Mucosa of stomach (tissue), 1 donor: ENCODE measurements at regions not wholly inside any gene's neighbourhood (a gene's known extent, or its start where the extent isn't known, plus 50 kb on each side); places are given as distances from the start of the nearest gene placed in this dataset.

Experiments
- H3K27me3 ChIP-seq: one replicate; pipeline ENCODE4 v1.7.0; 2013; ENCODE audit warnings: mild to moderate bottlenecking, low read length; ENCODE audit not compliant: control insufficient read depth, insufficient read depth
- H3K36me3 ChIP-seq: one replicate; pipeline ENCODE4 v1.7.0; 2013; ENCODE audit warnings: low read length; ENCODE audit not compliant: control insufficient read depth, insufficient read depth
- H3K4me1 ChIP-seq: one replicate; pipeline ENCODE4 v1.7.0; 2013; ENCODE audit warnings: mild to moderate bottlenecking, low read length; ENCODE audit not compliant: control insufficient read depth, insufficient read depth
- H3K4me3 ChIP-seq: one replicate; pipeline ENCODE4 v1.7.0; 2013; ENCODE audit warnings: low read length
- H3K9ac ChIP-seq: one replicate; pipeline ENCODE4 v1.7.0; 2013; ENCODE audit warnings: mild to moderate bottlenecking, low read length, moderate library complexity
- H3K9me3 ChIP-seq: one replicate; pipeline ENCODE4 v1.7.0; 2013; ENCODE audit warnings: mild to moderate bottlenecking, low read length, moderate library complexity; ENCODE audit not compliant: control insufficient read depth
- donor health status: Pancreatic carcinoma.

DNA sequence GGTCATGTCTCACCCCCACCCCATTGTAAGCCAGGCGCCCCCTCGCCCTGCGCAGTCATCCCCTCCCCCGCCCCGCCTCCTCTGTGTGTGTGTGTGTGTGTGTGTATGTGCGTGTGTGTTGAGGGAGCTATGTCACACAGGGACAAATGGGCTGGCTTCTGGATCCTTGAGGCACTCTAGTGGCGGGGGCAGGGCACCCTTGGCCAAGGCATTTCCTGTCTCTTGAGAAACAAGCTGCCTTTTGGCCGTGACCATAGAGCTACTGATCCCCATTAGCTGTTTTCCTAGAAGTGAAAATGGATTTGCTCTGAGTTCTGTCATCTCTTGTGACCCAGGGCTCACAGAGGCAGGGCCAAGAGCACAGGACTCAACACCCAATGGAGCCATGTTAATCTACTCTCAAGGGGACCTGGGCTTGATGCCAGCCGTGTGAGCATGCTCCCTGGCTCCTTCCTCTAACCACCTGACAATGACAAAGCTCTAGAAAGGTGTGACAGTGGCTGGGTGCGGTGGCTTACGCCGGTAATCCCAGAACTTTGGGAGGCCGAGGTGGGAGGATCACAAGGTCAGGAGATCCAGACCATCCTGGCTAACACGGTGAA, 162.5 kb upstream of the BCOR start:
- Histone ChIP-seq H3K27me3 (no peaks in the 10 kb centered on the region), H3K9me3 (no peaks in the 10 kb centered on the region), H3K9ac (no peak overlapping the region), H3K4me3 (no peak overlapping the region), H3K36me3 (no peaks in the 10 kb centered on the region), H3K4me1 (peaks cover 2% of the 10 kb centered on the region)

DNA sequence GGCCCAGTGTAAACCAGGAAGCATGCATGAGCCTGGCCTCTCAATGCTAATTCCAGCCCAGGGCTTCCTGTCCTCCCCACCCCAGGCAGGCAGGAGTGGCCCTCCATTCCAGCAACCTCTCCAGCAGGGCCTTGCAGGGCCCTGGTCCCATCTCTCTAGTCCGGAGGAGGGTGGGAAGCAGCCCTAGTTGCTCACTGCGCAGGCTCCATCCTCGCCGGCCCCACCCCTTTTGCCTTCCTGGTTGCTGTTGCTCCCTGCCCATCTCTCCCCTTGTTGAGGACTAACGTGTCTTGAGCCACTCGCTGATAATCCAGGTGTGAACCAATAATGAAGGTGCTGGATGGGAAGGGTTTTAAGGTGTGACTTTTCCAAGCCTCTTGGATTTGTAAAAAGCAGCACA, 161.2 kb upstream of the BCOR start:
- peaks cover 2% of the 10 kb centered on the region for H3K4me1 ChIP-seq
- H3K27me3 ChIP-seq, result no peaks in the 10 kb centered on the region
- no peaks in the 10 kb centered on the region for H3K36me3 ChIP-seq
- H3K9ac ChIP-seq, result no peak overlapping the region
- H3K4me3 ChIP-seq, result no peak overlapping the region
- no peaks in the 10 kb centered on the region for H3K9me3 ChIP-seq

DNA sequence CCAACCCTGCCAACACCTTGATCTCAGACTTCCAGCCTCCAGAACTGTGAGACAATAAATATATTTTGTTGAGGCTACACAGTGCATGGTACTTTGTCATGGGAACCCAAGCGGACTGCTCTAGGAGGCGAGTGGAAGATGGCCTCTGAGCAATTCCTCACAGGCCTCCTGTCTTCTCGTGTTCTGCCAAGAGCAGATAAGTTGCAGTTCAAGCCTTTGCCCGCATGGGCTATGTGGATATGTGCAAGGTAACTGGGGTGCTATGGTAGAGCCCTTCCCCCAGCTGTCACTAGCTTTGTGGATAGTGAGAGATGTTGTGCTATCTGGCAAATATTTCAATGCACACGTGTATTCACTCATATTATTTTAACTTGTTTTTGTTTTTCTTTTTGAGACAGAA, 156.0 kb upstream of the BCOR start:
- H3K9me3 ChIP-seq, result no peaks in the 10 kb centered on the region
- no peaks in the 10 kb centered on the region for H3K36me3 ChIP-seq
- H3K27me3 ChIP-seq, result no peaks in the 10 kb centered on the region
- no peak overlapping the region for H3K9ac ChIP-seq
- no peak overlapping the region for H3K4me3 ChIP-seq
- no peaks in the 10 kb centered on the region for H3K4me1 ChIP-seq

DNA sequence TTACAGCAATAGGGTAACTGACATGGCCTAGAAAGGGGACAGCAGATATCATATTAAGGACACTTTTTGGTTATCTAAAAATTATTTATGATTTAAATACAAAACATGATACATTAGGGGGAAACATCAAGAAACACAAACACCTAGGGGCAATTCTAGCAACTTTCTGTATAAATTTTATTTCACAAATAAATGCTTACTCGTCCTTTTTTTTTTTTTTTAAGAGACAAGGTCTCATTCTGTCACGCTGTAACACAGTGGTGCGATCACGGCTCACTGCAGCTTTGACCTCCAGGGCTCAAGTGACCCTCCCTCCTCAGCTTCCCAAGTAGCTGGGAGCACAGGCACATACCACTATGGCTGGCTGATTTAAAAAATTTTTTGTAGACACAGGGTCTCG, 151.8 kb upstream of the BCOR start:
- H3K4me1 ChIP-seq, result no peaks in the 10 kb centered on the region
- H3K36me3 ChIP-seq, result no peaks in the 10 kb centered on the region
- no peaks in the 10 kb centered on the region for H3K9me3 ChIP-seq
- no peaks in the 10 kb centered on the region for H3K27me3 ChIP-seq
- H3K9ac ChIP-seq, result no peak overlapping the region
- H3K4me3 ChIP-seq, result no peak overlapping the region

DNA sequence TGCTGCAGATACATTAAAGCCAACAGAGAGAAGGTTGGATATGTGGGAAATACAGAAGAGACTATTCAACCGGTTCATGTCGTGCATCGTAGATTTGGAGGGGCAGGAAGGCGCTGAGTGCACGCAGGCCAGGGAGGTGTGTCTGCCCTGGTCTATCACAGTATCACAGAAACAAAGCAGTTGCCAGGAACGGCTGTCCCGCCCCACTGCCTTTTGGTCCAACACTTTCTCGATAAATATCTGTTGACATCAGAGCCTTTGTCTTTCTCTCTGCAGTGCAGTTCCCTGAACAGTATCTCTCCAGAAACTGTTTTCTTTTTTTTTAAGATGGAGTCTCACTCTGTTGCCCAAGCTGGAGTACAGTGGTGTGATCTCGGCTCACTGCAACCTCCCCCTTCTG, 151.1 kb upstream of the BCOR start:
- H3K9ac ChIP-seq, result no peak overlapping the region
- no peaks in the 10 kb centered on the region for H3K36me3 ChIP-seq
- no peaks in the 10 kb centered on the region for H3K9me3 ChIP-seq
- H3K27me3 ChIP-seq, result no peaks in the 10 kb centered on the region
- no peaks in the 10 kb centered on the region for H3K4me1 ChIP-seq
- H3K4me3 ChIP-seq, result no peak overlapping the region

DNA sequence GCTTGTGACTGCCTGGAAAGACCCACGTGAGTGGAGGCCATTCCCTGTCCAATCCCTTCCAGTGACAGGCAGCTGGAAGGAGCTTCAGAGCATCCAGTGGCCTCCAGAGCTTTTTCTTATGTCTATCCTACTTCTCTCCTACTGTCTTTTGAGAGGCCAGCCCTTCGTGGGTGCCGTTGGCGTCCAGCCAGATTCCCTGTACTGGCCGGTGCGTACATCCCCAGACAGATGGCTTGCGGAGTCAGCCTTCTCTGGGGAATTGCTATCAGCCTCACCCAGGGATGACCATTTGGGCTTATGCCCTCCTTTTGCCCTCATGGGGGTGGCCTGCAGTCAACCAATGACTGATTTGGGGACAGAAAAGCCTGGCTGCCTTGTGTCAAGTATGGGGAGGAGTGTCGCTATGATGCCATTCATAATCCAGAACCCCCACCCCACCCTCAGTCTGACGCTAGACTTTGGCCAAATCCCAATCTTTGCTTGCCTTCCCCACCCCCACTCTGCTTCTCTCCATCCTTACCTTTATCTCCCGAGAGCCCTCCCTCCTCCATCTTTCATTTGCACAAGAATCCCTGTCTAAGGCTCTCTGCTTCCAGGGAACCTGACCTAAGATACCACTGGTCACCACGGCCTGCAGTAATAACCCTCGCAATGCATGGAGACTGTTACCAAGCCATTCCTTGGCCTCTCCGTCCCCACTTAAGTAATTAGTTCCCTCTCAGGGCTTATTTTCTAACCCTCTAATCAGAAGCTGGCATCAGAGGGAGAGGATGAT, 150.3 kb upstream of the BCOR start:
- Histone ChIP-seq H3K9me3 (no peaks in the 10 kb centered on the region), H3K9ac (no peak overlapping the region), H3K27me3 (no peaks in the 10 kb centered on the region), H3K4me3 (no peak overlapping the region), H3K4me1 (no peaks in the 10 kb centered on the region), H3K36me3 (no peaks in the 10 kb centered on the region)

DNA sequence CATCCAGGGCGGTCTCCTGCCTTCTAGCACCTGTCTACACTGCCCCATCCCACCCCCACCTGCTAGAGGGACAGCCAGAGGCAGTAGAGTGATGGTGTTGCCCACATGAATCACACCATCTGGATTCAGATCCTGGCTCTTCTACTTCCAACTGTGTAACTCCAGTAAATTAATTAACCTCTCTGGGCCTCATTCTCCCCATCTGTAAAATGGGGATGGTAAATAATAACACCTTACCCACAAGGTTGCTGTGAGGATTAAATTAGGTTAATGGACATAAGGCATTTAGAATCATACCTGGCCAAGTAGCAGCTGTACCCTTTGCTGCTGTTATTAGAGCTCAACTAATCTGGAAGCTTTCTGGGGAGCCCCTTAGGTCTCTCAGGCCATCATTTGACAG, 149.6 kb upstream of the BCOR start:
- Histone ChIP-seq H3K9ac (no peak overlapping the region), H3K9me3 (no peaks in the 10 kb centered on the region), H3K4me1 (no peaks in the 10 kb centered on the region), H3K27me3 (no peaks in the 10 kb centered on the region), H3K4me3 (no peak overlapping the region), H3K36me3 (no peaks in the 10 kb centered on the region)

DNA sequence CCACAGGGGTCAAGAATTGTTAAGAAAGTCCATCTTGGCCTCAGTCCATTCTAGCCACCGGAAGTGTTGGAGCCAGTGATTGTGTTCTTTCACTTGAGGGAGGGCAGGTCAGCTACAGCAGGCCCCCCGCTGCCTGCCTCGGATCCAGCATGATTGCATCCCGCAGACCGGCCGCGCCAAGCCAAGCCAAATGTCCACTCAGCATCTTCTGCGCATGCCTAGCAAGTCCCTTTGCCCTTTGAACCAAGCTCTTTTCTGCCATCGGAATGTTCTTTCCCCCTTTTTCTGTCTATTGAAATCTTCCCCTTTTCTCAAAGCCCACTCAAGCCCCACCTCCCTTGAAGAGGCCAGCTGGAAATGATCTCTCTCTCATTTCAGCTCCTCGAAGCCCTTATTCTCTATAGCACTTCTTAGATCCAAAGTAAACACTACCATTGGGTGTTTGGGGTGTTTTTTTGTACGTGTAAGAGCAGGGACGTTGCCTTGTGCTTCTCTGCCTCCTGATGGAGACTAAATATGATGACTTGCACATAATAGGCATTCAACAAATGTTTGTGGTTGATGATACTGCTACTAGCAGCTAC, 147.8 kb upstream of the BCOR start:
- Histone ChIP-seq H3K9ac (no peak overlapping the region), H3K4me3 (no peak overlapping the region), H3K27me3 (no peaks in the 10 kb centered on the region), H3K4me1 (no peaks in the 10 kb centered on the region), H3K36me3 (no peaks in the 10 kb centered on the region), H3K9me3 (no peaks in the 10 kb centered on the region)

DNA sequence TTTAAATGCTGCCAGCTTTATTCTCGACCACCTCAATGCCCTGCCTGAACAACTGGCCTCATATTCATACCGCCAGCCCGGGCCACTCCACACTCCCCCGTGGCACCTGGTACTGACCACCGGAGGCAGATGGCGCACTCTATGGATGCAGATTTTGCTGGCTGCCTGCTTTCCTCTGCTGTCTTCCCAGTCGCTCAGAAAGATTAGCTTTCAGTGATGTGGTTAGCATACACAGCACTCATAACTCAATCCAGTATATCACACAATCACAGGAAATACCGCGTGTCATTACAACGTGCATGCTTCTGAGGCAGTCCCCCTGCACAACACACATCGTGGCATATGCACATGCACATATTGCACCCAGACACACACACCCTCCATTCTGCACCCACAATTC, 147.2 kb upstream of the BCOR start:
- Histone ChIP-seq H3K9ac (no peak overlapping the region), H3K36me3 (no peaks in the 10 kb centered on the region), H3K27me3 (no peaks in the 10 kb centered on the region), H3K9me3 (no peaks in the 10 kb centered on the region), H3K4me1 (no peaks in the 10 kb centered on the region), H3K4me3 (no peak overlapping the region)

DNA sequence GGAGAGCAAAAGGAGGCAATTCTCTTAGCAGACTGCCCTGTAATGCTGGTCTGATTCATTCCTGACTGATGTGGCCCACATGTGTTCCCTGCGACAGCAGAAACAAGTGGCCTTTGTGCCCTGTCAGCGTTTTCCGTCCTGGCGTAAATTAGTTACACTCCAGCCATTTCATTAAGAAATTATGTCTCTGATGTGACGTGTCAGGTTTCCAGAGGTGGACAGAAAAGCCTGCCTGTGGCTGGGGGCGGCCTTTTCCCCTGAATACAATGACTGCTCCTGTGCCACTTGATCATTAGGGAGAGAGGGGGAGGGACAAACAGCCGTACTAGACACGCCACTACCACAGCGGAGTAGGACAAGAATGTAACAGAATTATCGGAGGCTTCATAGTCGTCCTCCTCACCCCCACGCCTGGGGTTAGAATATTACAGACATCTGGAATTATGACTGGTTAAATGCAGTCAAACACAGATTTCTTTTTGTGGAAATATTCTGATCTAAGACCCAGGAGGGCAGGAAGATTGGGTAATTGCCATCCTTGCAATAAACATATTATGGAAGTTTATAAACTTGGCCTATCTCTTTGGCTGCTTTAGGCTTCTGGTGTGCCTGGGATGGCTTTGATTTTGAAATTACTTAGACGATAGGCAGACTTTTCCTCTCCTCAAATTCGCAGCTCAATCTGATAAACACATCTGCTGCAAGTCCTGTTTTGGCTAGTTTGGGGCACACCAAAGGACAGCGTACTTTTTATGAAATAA, 146.2 kb upstream of the BCOR start:
- Histone ChIP-seq H3K9ac (no peak overlapping the region), H3K36me3 (no peaks in the 10 kb centered on the region), H3K4me3 (no peak overlapping the region), H3K4me1 (no peaks in the 10 kb centered on the region), H3K9me3 (no peaks in the 10 kb centered on the region), H3K27me3 (no peaks in the 10 kb centered on the region)

DNA sequence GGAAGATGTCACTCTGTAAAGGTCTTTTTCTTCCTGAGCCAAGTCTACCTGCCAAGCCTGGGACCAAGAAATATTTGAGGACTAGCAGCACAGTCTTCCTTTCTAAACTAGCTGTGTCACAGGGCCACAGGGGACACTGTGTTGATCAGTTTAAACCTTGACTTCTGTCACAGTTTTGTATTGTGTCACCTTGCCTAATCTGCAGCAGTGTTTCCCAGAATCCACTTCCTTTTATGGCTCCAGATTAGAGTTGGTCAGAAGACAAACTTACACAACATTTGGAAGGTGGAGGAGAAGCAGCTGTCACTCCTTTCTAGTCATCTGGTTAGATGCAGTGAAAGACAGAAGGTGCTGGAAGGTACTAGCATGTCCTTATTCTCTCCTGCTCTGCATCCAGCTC, 143.1 kb upstream of the BCOR start:
- Histone ChIP-seq H3K4me3 (no peak overlapping the region), H3K9me3 (no peaks in the 10 kb centered on the region), H3K9ac (no peak overlapping the region), H3K36me3 (no peaks in the 10 kb centered on the region), H3K27me3 (no peaks in the 10 kb centered on the region), H3K4me1 (no peaks in the 10 kb centered on the region)

DNA sequence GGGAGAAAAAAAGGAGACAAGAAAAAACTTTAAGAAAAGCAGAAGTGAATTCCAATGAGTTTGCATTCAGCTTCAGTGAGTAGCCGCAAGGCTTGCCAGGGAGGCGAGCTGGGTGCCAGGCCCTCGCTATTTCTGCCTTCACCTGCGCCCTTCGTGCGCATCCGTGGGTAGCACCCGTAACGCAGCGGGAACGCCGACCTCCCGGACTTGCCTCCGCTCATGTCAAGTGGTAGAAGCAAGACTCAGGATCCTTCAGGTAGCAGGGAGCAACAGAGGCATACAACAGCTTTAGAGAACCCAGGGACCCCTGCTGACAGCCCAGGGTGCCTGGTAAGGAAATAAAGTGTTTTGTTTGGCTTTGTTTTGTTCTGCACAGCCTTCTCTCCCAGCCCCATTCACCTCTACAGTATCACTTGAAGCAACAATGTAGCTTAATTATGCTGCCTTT, 140.0 kb upstream of the BCOR start:
- Histone ChIP-seq H3K9ac (no peak overlapping the region), H3K36me3 (no peaks in the 10 kb centered on the region), H3K4me3 (no peak overlapping the region), H3K9me3 (no peaks in the 10 kb centered on the region), H3K27me3 (no peaks in the 10 kb centered on the region), H3K4me1 (no peaks in the 10 kb centered on the region)
